HFFc6 (cell line): ENCODE measurements at regions not wholly inside any gene's neighbourhood (a gene's known extent, or its start where the extent isn't known, plus 50 kb on each side); places are given as distances from the start of the nearest gene placed in this dataset.

Experiments used
- DNase-seq: peaks from one replicate; pipeline ENCODE4 v3.0.0-alpha.2; 2018
- H3K27ac Mint-ChIP-seq: 2 replicates; pipeline ENCODE4 v1.8.0; 2020; ENCODE audit warnings: mild to moderate bottlenecking, mixed read lengths
- H3K27me3 Mint-ChIP-seq: 2 replicates; pipeline ENCODE4 v1.8.0; 2021; ENCODE audit warnings: mild to moderate bottlenecking, moderate library complexity, mixed read lengths; ENCODE audit not compliant: insufficient read depth
- H3K36me3 Mint-ChIP-seq: 2 replicates; pipeline ENCODE4 v1.8.0; 2021; ENCODE audit warnings: low read depth, mixed read lengths
- H3K4me1 Mint-ChIP-seq: 2 replicates; pipeline ENCODE4 v1.8.0; 2020; ENCODE audit warnings: low read depth, mixed read lengths
- H3K4me3 Mint-ChIP-seq: 2 replicates; pipeline ENCODE4 v1.8.0; 2020; ENCODE audit warnings: mild to moderate bottlenecking, moderate library complexity, mixed read lengths
- H3K9me3 Mint-ChIP-seq: 2 replicates; pipeline ENCODE4 v1.8.0; 2020; ENCODE audit warnings: mild to moderate bottlenecking, mixed read lengths
- TF ChIP-seq, protein P1 (sequence below): fragments of 200-600 bp; sonication (generic); IDR thresholded peaks from 2 replicates; pipeline ENCODE4 v1.5.0; 2021; ENCODE audit warnings: antibody characterized with exemption, mild to moderate bottlenecking

DNA sequence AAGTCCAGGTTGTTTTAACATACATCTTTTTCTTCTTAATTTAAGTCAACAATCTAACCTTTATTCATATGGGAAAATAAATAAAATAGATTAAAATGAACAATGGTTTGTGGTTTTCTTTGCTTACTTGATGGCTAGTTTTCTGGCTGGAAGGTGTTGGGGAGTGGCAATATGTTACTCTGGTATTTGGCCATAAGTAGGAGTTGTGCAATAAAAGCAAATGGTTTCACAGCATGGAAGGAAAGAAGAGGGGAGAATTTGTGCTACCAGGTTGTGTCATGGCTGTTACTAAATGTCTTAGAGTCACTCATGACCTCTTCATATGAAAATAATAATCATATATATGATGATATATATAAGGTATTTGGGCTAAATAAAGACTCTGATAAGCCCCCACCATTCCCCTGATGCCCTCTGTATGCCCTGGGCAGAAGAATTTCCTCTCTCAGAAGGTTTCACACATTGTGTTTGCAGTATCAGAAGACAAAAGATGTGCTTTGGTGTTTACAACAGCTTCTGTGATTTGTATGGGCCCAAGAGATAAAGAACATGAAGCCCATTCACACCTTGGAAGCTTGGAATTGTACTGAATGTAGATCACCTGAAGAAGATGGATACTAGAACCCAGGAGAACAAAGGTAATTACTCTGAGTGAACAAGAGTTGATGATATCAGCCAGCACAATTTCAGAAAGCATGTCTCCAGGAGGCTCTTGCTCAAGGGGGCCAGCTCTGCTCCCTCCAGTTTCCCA lies 160.9 kb downstream of the ALG10B start:
- Mint-ChIP-seq H3K27ac (no peak overlapping the region), H3K4me1 (no peaks in the 10 kb centered on the region), H3K36me3 (no peaks in the 10 kb centered on the region), H3K9me3 (peaks cover 26% of the 10 kb centered on the region), H3K4me3 (no peak overlapping the region), H3K27me3 (no peaks in the 10 kb centered on the region)
- TF ChIP-seq, protein P1, sequence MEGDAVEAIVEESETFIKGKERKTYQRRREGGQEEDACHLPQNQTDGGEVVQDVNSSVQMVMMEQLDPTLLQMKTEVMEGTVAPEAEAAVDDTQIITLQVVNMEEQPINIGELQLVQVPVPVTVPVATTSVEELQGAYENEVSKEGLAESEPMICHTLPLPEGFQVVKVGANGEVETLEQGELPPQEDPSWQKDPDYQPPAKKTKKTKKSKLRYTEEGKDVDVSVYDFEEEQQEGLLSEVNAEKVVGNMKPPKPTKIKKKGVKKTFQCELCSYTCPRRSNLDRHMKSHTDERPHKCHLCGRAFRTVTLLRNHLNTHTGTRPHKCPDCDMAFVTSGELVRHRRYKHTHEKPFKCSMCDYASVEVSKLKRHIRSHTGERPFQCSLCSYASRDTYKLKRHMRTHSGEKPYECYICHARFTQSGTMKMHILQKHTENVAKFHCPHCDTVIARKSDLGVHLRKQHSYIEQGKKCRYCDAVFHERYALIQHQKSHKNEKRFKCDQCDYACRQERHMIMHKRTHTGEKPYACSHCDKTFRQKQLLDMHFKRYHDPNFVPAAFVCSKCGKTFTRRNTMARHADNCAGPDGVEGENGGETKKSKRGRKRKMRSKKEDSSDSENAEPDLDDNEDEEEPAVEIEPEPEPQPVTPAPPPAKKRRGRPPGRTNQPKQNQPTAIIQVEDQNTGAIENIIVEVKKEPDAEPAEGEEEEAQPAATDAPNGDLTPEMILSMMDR, result no peak
- no peak for DNase-seq

DNA sequence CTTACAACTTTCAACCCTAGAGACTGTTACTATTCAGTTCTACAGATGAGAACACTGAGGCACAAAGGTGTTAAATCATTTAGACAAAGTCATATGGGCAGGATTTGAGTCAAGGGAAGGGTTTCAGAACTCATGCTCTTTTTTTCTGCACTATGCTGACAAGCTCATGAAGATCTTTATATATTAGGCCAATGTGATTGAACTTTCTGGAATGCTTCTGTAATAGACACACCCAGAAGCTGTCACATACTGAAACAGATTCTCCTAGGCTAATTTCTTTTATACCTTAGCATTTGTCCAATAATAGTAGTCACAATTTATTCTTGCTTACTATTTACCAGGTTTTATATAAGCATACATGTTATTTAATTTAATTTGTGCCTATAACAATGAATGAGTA lies 164.0 kb downstream of the ALG10B start:
- TF ChIP-seq, protein P1, result no peak
- no peak overlapping the region for H3K27ac Mint-ChIP-seq
- no peaks in the 10 kb centered on the region for H3K36me3 Mint-ChIP-seq
- no peak for DNase-seq
- H3K9me3 Mint-ChIP-seq, result peaks cover 31% of the 10 kb centered on the region
- no peaks in the 10 kb centered on the region for H3K27me3 Mint-ChIP-seq
- no peak overlapping the region for H3K4me3 Mint-ChIP-seq
- no peaks in the 10 kb centered on the region for H3K4me1 Mint-ChIP-seq

DNA sequence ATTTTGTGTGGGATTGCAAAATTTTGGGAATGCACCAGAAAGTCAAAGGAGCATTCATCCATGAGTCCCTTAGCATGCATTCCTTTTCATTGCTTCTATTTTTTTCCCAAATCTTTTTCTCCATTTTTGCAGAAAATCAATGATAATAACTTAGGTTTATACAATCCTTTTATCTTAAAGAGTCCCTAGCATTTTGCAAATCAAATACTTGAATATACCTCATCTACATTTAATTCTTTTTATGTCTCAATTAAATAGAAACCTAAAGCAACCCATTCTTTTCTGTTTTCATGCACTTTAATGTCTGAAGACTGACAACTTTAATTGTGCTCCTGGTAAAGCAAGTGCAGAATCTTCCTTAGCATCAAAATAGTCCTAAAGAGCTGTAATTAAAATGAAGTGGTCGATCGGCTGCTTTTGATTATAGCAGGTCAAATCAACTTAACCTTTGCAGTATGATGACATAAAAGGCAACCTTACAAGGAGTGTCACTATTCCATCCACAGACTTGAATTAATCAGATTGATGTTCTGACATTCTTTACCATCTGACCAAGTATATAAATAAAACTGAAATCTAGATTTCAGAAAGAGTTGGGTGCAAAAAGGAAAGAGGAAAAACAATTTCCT lies 168.4 kb downstream of the ALG10B start:
- Mint-ChIP-seq H3K4me3 (no peak overlapping the region), H3K4me1 (no peaks in the 10 kb centered on the region), H3K9me3 (peaks cover 36% of the 10 kb centered on the region), H3K27ac (no peak overlapping the region), H3K36me3 (no peaks in the 10 kb centered on the region), H3K27me3 (no peaks in the 10 kb centered on the region)
- TF ChIP-seq, protein P1, result no peak
- DNase-seq, result no peak

DNA sequence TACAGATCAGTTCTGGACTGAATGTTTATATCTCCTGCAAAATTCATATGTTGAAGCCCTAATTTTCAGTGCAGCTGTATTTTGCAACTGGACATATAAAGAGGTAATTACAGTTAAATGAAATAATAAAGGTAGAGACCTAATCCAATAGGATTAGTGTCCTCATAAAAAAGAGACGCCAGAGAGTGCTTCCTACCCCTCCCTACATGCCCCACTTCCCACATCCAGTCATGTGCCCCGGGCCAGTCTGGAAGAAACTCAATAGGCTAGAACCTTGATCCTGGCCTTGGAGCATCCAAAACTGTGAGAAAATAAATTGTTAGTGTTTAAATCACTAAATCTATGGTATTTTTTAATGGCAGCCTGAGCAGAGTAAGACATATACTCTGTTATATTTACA lies 172.3 kb downstream of the ALG10B start:
- no peak overlapping the region for H3K27ac Mint-ChIP-seq

DNA sequence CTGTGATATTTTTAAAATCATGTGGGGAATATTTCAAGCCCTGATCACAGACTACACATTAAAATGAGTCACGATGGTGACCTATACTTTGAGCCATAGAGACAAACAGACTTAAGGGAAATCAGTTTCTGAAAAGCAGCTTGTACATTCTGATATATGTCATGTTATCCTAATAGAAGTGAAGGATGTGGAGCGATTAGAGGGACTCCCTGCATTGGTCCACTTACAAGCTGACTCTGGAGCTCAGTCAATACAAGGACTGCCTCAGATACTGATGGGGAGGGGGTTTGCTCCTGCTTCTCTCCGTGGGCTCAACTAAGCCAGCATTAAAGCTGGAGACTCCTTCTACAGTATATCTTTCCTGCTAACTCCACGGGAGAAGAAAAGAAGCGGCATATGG lies 173.5 kb downstream of the ALG10B start:
- Mint-ChIP-seq H3K27me3 (no peaks in the 10 kb centered on the region), H3K27ac (no peak overlapping the region), H3K4me1 (no peaks in the 10 kb centered on the region), H3K9me3 (peaks cover 55% of the 10 kb centered on the region), H3K4me3 (no peak overlapping the region), H3K36me3 (no peaks in the 10 kb centered on the region)
- TF ChIP-seq, protein P1, result no peak
- no peak for DNase-seq

More for the DNA sequence above, 172.3 kb downstream of the ALG10B start:
- peaks cover 47% of the 10 kb centered on the region for H3K9me3 Mint-ChIP-seq
- no peak for DNase-seq
- no peaks in the 10 kb centered on the region for H3K36me3 Mint-ChIP-seq
- no peaks in the 10 kb centered on the region for H3K27me3 Mint-ChIP-seq
- no peak overlapping the region for H3K4me3 Mint-ChIP-seq
- TF ChIP-seq, protein P1, result no peak
- no peaks in the 10 kb centered on the region for H3K4me1 Mint-ChIP-seq
